Tibial nerve (tissue), 4 donors: ENCODE measurements at regions not wholly inside any gene's neighbourhood (a gene's known extent, or its start where the extent isn't known, plus 50 kb on each side); places are given as distances from the start of the nearest gene placed in this dataset.

Experiments used
- DNase-seq, 2 donors: peaks; one replicate each; pipeline ENCODE4 v3.0.0-alpha.2; 2019; ENCODE audit warnings: low spot score in 2 of 2
- H3K27ac ChIP-seq, 4 donors: fragments of 200-600 bp; sonication (generic) in 3 of 4; one replicate each; pipeline ENCODE4 v1.5.1; 2017 to 2019; ENCODE audit warnings: mild to moderate bottlenecking in 1 of 4
- H3K27me3 ChIP-seq, 2 donors: fragments of 200-600 bp; sonication (generic) in 1 of 2; one replicate each; pipeline versions ENCODE4 v1.5.1 to v1.6.0; 2017 to 2019
- H3K36me3 ChIP-seq, 3 donors: fragments of 200-600 bp; sonication (generic); one replicate each; pipeline ENCODE4 v1.5.1; 2018 to 2019
- H3K4me1 ChIP-seq, 4 donors: fragments of 200-600 bp; sonication (generic) in 3 of 4; one replicate each; pipeline ENCODE4 v1.5.1; 2017 to 2019
- H3K4me3 ChIP-seq, 4 donors: fragments of 200-600 bp; sonication (generic) in 3 of 4; one replicate each; pipeline ENCODE4 v1.5.1; 2017 to 2019; ENCODE audit warnings: mild to moderate bottlenecking in 1 of 4, moderate library complexity in 1 of 4
- H3K9me3 ChIP-seq, 4 donors: fragments of 200-600 bp; sonication (generic) in 3 of 4; one replicate each; pipeline ENCODE4 v1.5.1; 2017 to 2019
- CTCF ChIP-seq, 5 experiments: fragments of 200-600 bp in 3 of 5; fragments of 450-650 bp in 2 of 5; sonication (generic) in 3 of 5; IDR thresholded peaks; one replicate each; pipeline ENCODE4 v1.5.1; 2016 to 2019; ENCODE audit warnings: antibody characterized with exemption in 5 of 5, mild to moderate bottlenecking in 3 of 5, moderate library complexity in 2 of 5
- EP300 ChIP-seq, 2 donors: sonication (generic); formaldehyde crosslinking; IDR thresholded peaks; one replicate each; pipeline ENCODE4 v1.6.1; 2017; ENCODE audit warnings: antibody characterized with exemption in 2 of 2, mild to moderate bottlenecking in 1 of 2
- POLR2A ChIP-seq, 2 donors: fragments of 450-650 bp; IDR thresholded peaks; one replicate each; pipeline ENCODE4 v1.6.1; 2017; ENCODE audit warnings: antibody characterized with exemption in 2 of 2, mild to moderate bottlenecking in 2 of 2, moderate library complexity in 2 of 2
- WGBS, 2 donors: methylation state at CpG; one replicate each; pipeline ENCODE4 v1.1.5; 2018; 5-methylcytosine and 5-hydroxymethylcytosine counted together

DNA sequence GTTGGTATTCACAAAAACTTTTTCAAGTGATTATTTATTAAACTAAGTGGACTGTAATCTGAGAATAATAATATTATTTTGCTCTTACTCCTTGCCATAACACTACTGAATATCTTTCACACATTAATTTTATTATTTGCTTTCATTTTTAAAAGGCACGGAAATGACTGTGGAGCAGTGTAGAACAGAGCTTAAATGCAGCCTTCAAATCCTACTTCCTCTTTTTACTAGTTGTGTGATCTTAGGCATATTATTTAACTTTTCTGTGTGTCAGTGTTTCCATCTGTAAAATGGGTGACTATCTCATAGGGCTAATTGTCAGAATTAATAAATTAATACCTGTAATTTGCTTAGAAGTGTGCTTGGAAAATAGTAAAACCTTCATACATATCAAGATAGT lies 55.5 kb upstream of the SLC8A1 start:
- no peak for DNase-seq
- Histone ChIP-seq H3K36me3 (no peaks in the 10 kb centered on the region), H3K9me3 (no peaks in the 10 kb centered on the region), H3K4me3 (no peak overlapping the region), H3K27me3 (no peaks in the 10 kb centered on the region), H3K27ac (no peak overlapping the region), H3K4me1 (peaks cover 0 to 8% (median 2%) of the 10 kb centered on the region in 4 donors)
- TF ChIP-seq EP300 (IDR thresholded peaks at IDR 0.05) (no peak), CTCF (IDR thresholded peaks at IDR 0.05) (no peak), POLR2A (IDR thresholded peaks at IDR 0.05) (no peak)
- WGBS, 2 donors = 72 to 79% methylated on average over 1 of the region's 1 CpG

DNA sequence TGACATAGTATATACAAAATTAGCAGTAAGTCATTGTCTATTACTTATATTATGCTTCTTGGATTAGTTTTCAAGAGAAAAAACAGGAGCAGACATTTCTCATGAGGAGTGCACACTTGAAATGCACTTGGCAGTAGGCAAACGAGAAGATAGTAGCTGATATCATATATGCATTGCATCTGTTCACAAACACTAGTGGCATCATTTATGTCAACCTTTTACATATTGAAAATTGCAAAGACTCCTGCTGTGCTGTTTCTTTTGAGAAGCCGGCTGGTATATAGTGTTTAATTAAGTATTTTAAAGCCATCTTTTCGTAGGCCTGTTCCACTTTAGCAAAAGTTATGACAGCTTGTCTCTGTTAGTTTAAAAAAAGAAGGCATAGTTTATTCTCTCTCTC lies 58.4 kb upstream of the SLC8A1 start:
- Histone ChIP-seq H3K4me1 (peaks cover 0 to 19% (median 3%) of the 10 kb centered on the region in 4 donors), H3K36me3 (no peaks in the 10 kb centered on the region), H3K27me3 (no peaks in the 10 kb centered on the region), H3K9me3 (no peaks in the 10 kb centered on the region), H3K4me3 (no peak overlapping the region), H3K27ac (no peak overlapping the region)
- DNase-seq = no peak
- no peak for TF ChIP-seq CTCF (IDR thresholded peaks at IDR 0.05)
- TF ChIP-seq POLR2A (IDR thresholded peaks at IDR 0.05) = no peak
- TF ChIP-seq EP300 (IDR thresholded peaks at IDR 0.05) = no peak
- 85 to 89% methylated on average over 3 of the region's 3 CpGs for WGBS, 2 donors

DNA sequence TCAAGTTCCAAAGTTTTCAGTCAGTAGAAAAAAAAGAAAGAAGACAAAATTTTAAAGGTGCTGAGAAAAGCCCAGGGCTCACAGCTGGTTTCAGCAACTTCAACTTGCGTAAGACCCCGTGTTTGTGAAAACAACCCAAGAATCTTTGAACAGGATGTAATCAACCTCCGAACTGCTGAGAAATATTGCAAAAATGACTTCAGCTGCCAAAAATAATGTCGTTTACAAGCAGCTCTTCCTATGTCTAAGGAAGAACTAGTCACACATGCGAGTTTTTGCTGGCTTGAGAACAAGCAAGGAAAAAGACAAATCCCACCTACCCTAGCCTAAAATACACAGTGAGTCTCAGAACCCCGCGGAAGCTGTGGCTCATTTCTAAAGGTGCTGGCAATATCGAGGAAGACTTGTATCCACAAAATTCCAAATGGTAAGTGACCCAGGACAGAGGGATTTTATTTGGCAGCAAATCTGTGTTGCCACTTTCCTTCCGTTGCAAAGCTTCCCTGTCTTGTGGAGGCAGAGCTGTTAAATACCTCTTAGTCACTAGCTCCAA lies 59.8 kb upstream of the SLC8A1 start:
- Histone ChIP-seq H3K4me1 (peaks cover 0 to 19% (median 3%) of the 10 kb centered on the region in 4 donors), H3K4me3 (peak overlapping the region in 3 of 4 donors; percentile 2 to 38 (median 8)), H3K27me3 (no peaks in the 10 kb centered on the region), H3K36me3 (no peaks in the 10 kb centered on the region), H3K27ac (peak overlapping the region in 3 of 4 donors; percentile 52 to 76 (median 73)), H3K9me3 (no peaks in the 10 kb centered on the region)
- peak in 1 of 2 donors; percentile 70 for DNase-seq
- no peak for TF ChIP-seq POLR2A (IDR thresholded peaks at IDR 0.05)
- TF ChIP-seq EP300 (IDR thresholded peaks at IDR 0.05) = peak; percentile 35 to 91
- no peak for TF ChIP-seq CTCF (IDR thresholded peaks at IDR 0.05)
- WGBS, 2 donors = 26 to 28% methylated on average over 9 of the region's 9 CpGs

DNA sequence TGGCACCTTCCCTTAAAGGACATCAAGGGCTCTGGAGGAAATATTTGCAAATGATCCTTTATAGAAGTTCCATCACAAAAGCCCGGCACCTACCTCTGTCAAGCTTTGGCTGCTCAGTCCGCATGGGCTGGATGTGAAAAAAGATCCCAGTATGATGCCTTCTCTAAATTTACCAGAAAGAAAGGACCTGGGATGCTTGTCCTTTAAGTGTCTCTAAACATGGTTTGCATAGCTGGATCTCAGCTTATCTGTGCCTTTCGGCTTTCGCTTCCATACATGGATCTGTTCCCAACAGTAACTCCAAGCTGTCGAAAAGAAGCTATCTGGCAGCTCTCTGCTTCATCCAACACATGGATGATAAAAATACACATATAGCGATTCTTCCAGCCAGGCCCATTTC lies 60.4 kb upstream of the SLC8A1 start:
- WGBS, 2 donors = 56 to 69% methylated on average over 6 of the region's 6 CpGs
- Histone ChIP-seq H3K27ac (peak overlapping the region in 2 of 4 donors; percentile 73 to 76), H3K36me3 (no peaks in the 10 kb centered on the region), H3K4me3 (peak overlapping the region in 3 of 4 donors; percentile 2 to 38 (median 8)), H3K27me3 (no peaks in the 10 kb centered on the region), H3K9me3 (no peaks in the 10 kb centered on the region), H3K4me1 (peaks cover 0 to 19% (median 3%) of the 10 kb centered on the region in 4 donors)
- TF ChIP-seq EP300 (IDR thresholded peaks at IDR 0.05) = no peak
- TF ChIP-seq POLR2A (IDR thresholded peaks at IDR 0.05) = no peak
- TF ChIP-seq CTCF (IDR thresholded peaks at IDR 0.05) = no peak
- DNase-seq = peak in 1 of 2 donors; percentile 7

DNA sequence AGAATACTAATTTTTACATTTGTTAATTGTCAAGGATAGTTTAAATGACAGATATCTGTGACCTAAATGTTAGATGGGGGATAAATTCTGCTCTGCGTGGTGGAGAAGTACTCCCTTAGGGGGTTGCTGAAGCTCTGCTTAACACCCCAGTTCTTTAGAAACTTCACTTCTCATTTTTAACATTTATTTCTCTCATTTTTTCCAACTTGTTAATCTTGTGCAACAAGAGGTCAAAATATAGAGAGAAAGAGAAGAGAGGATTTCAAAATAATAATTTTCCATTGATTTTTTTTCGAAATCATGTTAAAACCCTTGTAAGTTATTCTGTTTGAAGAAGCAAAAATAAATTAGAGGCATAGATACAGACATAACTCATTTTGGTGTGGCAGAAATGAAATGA lies 61.3 kb upstream of the SLC8A1 start:
- no peak for TF ChIP-seq EP300 (IDR thresholded peaks at IDR 0.05)
- no peak for TF ChIP-seq POLR2A (IDR thresholded peaks at IDR 0.05)
- TF ChIP-seq CTCF (IDR thresholded peaks at IDR 0.05) = no peak
- DNase-seq = no peak
- no peak overlapping the region for H3K27ac ChIP-seq
- H3K9me3 ChIP-seq = no peaks in the 10 kb centered on the region
- no peaks in the 10 kb centered on the region for H3K27me3 ChIP-seq
- WGBS, 2 donors = 83 to 84% methylated on average over 2 of the region's 2 CpGs
- H3K4me3 ChIP-seq = no peak overlapping the region
- H3K4me1 ChIP-seq = peaks cover 0 to 19% (median 3%) of the 10 kb centered on the region in 4 donors
- H3K36me3 ChIP-seq = no peaks in the 10 kb centered on the region
